Hepatocyte (in vitro differentiated cells): ENCODE measurements at regions not wholly inside any gene's neighbourhood (a gene's known extent, or its start where the extent isn't known, plus 50 kb on each side); places are given as distances from the start of the nearest gene placed in this dataset.
A peak's percentile ranks its signal among the peaks of the same experiment; 100 is the strongest.

Experiments
- DNase-seq: peaks from one replicate; pipeline ENCODE4 v3.0.0-alpha.2; 2016; ENCODE audit warnings: low spot score
- H2AFZ ChIP-seq: fragments of 200-600 bp; sonication (generic); 2 replicates; pipeline ENCODE4 v1.6.0; 2016; ENCODE audit warnings: antibody characterized with exemption, mild to moderate bottlenecking
- H3K27ac ChIP-seq: fragments of 200-600 bp; sonication (generic); 2 replicates; pipeline ENCODE4 v1.5.1; 2016; ENCODE audit warnings: mild to moderate bottlenecking
- H3K27me3 ChIP-seq: fragments of 200-600 bp; sonication (generic); 2 replicates; pipeline ENCODE4 v1.6.1; 2016
- H3K36me3 ChIP-seq: fragments of 200-600 bp; sonication (generic); replicated peaks from 2 replicates; pipeline ENCODE4 v1.5.1; 2016; ENCODE audit warnings: low read depth; ENCODE audit not compliant: insufficient read depth
- H3K4me1 ChIP-seq: fragments of 200-600 bp; sonication (generic); 2 replicates; pipeline ENCODE4 v1.5.1; 2016; ENCODE audit warnings: mild to moderate bottlenecking, moderate library complexity; ENCODE audit not compliant: insufficient read depth
- H3K4me2 ChIP-seq: fragments of 200-600 bp; sonication (generic); 2 replicates; pipeline ENCODE4 v1.6.0; 2016
- H3K4me3 ChIP-seq: fragments of 200-600 bp; sonication (generic); 2 replicates; pipeline ENCODE4 v1.5.1; 2016; ENCODE audit warnings: mild to moderate bottlenecking
- H3K79me2 ChIP-seq: fragments of 200-600 bp; sonication (generic); 2 replicates; pipeline ENCODE4 v1.6.0; 2017; ENCODE audit warnings: mild to moderate bottlenecking
- H3K9me2 ChIP-seq: fragments of 200-600 bp; sonication (generic); replicated peaks from 2 replicates; pipeline ENCODE4 v1.6.0; 2017; ENCODE audit warnings: mild to moderate bottlenecking; ENCODE audit not compliant: insufficient read depth
- H3K9me3 ChIP-seq: fragments of 200-600 bp; sonication (generic); 2 replicates; pipeline ENCODE4 v1.5.1; 2016; ENCODE audit warnings: low read depth, mild to moderate bottlenecking
- H4K20me1 ChIP-seq: fragments of 200-600 bp; sonication (generic); 2 replicates; pipeline ENCODE4 v1.6.0; 2016; ENCODE audit warnings: mild to moderate bottlenecking; ENCODE audit not compliant: insufficient read depth, poor library complexity, severe bottlenecking
- CTCF ChIP-seq: fragments of 200-600 bp; sonication (generic); IDR thresholded peaks from 2 replicates; pipeline ENCODE4 v1.5.1; 2016; ENCODE audit warnings: antibody characterized with exemption, mild to moderate bottlenecking; ENCODE audit not compliant: poor library complexity
- EZH2 ChIP-seq: fragments of 200-600 bp; sonication (generic); IDR thresholded peaks from 2 replicates; pipeline ENCODE4 v1.6.1; 2016; ENCODE audit warnings: antibody characterized with exemption, mild to moderate bottlenecking, borderline replicate concordance
- EZH2phosphoT487 ChIP-seq: fragments of 200-600 bp; sonication (generic); IDR thresholded peaks from one replicate; pipeline ENCODE4 v1.6.1; 2018; ENCODE audit warnings: antibody characterized with exemption, mild to moderate bottlenecking, low read depth, moderate library complexity; ENCODE audit not compliant: unreplicated experiment, severe bottlenecking
- WGBS: methylation state at CpG from one replicate; pipeline ENCODE4 v1.1.6; 2016; ENCODE audit warnings: low lambda C conversion rate; ENCODE audit errors: missing lambda C conversion rate; 5-methylcytosine and 5-hydroxymethylcytosine counted together

GRCh38 chr1:67532452-67533216 is 102.4 kb upstream of the SERBP1 start:
- TF ChIP-seq CTCF (peak; percentile 72), EZH2 (no peak), EZH2phosphoT487 (no peak)
- H3K79me2 ChIP-seq: no peaks in the 10 kb centered on the region
- no peak overlapping the region for H3K27ac ChIP-seq
- 76% methylated on average over 7 of the region's 7 CpGs for WGBS
- H3K9me3 ChIP-seq: no peaks in the 10 kb centered on the region
- peaks cover 4% of the 10 kb centered on the region for H3K4me1 ChIP-seq
- H3K36me3 ChIP-seq: no peaks in the 10 kb centered on the region
- no peaks in the 10 kb centered on the region for H3K9me2 ChIP-seq
- no peak overlapping the region for H2AFZ ChIP-seq
- H3K27me3 ChIP-seq: no peaks in the 10 kb centered on the region
- H3K4me3 ChIP-seq: no peak overlapping the region
- H4K20me1 ChIP-seq: no peaks in the 10 kb centered on the region
- H3K4me2 ChIP-seq: no peak overlapping the region
- DNase-seq: peak; percentile 86

GRCh38 chr1:67534627-67535065 is 104.4 kb upstream of the SERBP1 start:
- H3K27me3 ChIP-seq: no peaks in the 10 kb centered on the region
- peak; percentile 76 for DNase-seq
- peaks cover 4% of the 10 kb centered on the region for H3K4me1 ChIP-seq
- H3K4me3 ChIP-seq: no peak overlapping the region
- H3K4me2 ChIP-seq: no peak overlapping the region
- no peaks in the 10 kb centered on the region for H4K20me1 ChIP-seq
- H3K36me3 ChIP-seq: no peaks in the 10 kb centered on the region
- 12% methylated on average over 2 of the region's 2 CpGs for WGBS
- no peaks in the 10 kb centered on the region for H3K9me2 ChIP-seq
- no peaks in the 10 kb centered on the region for H3K9me3 ChIP-seq
- no peak overlapping the region for H2AFZ ChIP-seq
- TF ChIP-seq EZH2phosphoT487 (no peak), CTCF (no peak), EZH2 (no peak)
- no peaks in the 10 kb centered on the region for H3K79me2 ChIP-seq
- H3K27ac ChIP-seq: peak overlapping the region; percentile 81

GRCh38 chr1:67535474-67535873 is 105.3 kb upstream of the SERBP1 start:
- Histone ChIP-seq H3K4me2 (no peak overlapping the region), H4K20me1 (no peaks in the 10 kb centered on the region), H3K27ac (peak overlapping the region; percentile 81), H3K79me2 (no peaks in the 10 kb centered on the region), H3K4me1 (peaks cover 4% of the 10 kb centered on the region), H3K27me3 (no peaks in the 10 kb centered on the region), H2AFZ (no peak overlapping the region), H3K36me3 (no peaks in the 10 kb centered on the region), H3K9me2 (no peaks in the 10 kb centered on the region), H3K9me3 (no peaks in the 10 kb centered on the region), H3K4me3 (no peak overlapping the region)
- 14% methylated on average over 5 of the region's 5 CpGs for WGBS
- DNase-seq: peak; percentile 88
- no peak for TF ChIP-seq EZH2
- peak; percentile 90 for TF ChIP-seq CTCF
